H1 (cell line): ENCODE measurements at regions not wholly inside any gene's neighbourhood (a gene's known extent, or its start where the extent isn't known, plus 50 kb on each side); places are given as distances from the start of the nearest gene placed in this dataset.

ENCODE experiments used
- BACH1 ChIP-seq: IDR thresholded peaks from 2 replicates; pipeline ENCODE4 v1.6.1; 2012; ENCODE audit warnings: low read length, improper control_type of control experiment
- CEBPB ChIP-seq: IDR thresholded peaks from 2 replicates; pipeline ENCODE4 v1.6.1; 2012; ENCODE audit warnings: low read depth, low read length
- HDAC2 ChIP-seq, 2 experiments: fragments of 300-600 bp in 1 of 2; sonication (generic) in 1 of 2; IDR thresholded peaks; 2 replicates each; pipeline ENCODE4 v1.6.1; 2011 to 2012; ENCODE audit warnings: low read depth in 2 of 2, low read length in 2 of 2, mild to moderate bottlenecking in 2 of 2, moderate library complexity in 2 of 2, borderline replicate concordance in 1 of 2, inconsistent platforms in 1 of 2
- NANOG ChIP-seq: IDR thresholded peaks from 2 replicates; pipeline ENCODE4 v1.6.1; 2011; ENCODE audit warnings: low read length, low read depth, mild to moderate bottlenecking, inconsistent platforms; ENCODE audit not compliant: insufficient read depth, poor library complexity, severe bottlenecking
- NRF1 ChIP-seq: IDR thresholded peaks from 2 replicates; pipeline ENCODE4 v1.6.1; 2011; ENCODE audit warnings: mild to moderate bottlenecking, low read depth, low read length, improper control_type of control experiment
- SIN3A ChIP-seq, 2 experiments: IDR thresholded peaks in 1 of 2; conservative IDR thresholded peaks in 1 of 2; 2 replicates each; pipeline ENCODE4 v1.6.1; 2011 to 2012; ENCODE audit warnings: low read length in 2 of 2, improper control_type of control experiment in 1 of 2, low read depth in 1 of 2, mild to moderate bottlenecking in 1 of 2

DNA sequence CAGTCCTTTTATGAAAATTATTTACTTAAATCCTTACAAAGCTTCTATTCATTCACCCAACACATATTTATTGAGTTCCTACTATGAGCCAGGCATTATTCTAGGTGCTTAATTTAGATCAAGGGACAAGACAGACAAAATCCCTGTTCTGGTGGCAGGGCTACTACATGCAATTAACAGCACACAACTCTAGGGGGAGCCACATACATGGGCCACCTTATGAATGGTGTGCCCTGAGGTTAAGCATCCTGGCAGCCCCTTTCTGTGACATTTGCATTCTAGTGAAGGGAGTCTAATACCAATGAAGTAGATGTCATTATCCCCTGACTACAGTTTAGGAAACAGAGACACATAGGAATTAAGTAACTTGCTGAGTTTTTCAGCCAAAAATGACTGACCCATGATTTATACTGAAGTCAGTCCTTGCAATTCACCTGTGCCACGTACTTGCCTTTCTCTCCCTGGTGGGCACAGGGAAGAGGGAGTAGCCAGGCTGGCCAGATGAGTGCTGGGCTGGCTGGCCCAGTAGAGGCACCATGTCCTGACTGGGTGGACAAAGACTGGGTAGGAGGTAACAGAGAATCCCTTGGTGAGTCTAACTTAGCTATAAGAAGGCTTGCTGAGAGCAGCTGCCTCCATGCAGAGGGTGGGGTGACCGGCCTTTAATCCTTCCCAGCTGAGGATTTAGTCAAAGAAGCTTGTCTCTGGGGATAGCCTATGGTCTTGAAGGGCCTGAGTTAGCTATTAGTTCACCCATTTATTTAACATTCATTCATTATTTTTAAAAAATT lies 52.0 kb upstream of the ELF5 start (continued):
- TF ChIP-seq SIN3A (conservative IDR thresholded peaks at IDR 0.05 in 1 of 2, IDR thresholded peaks at IDR 0.05 in 1 of 2; ENCODE audit: low read depth in 1 of 2, low read length in 2 of 2) = no peak
- TF ChIP-seq BACH1 = no peak
- TF ChIP-seq NANOG = no peak
- TF ChIP-seq CEBPB = no peak
- TF ChIP-seq NRF1 = no peak
- TF ChIP-seq HDAC2 (IDR thresholded peaks at IDR 0.05; ENCODE audit: borderline replicate concordance in 1 of 2, low read depth in 2 of 2, low read length in 2 of 2) = no peak
